C4-2B (cell line): ENCODE measurements at regions not wholly inside any gene's neighbourhood (a gene's known extent, or its start where the extent isn't known, plus 50 kb on each side); places are given as distances from the start of the nearest gene placed in this dataset.

Source experiments
- H3K27ac ChIP-seq: fragments of 450-650 bp; 2 replicates; pipeline ENCODE4 v1.5.1; 2017
- CTCF ChIP-seq: fragments of 450-650 bp; conservative IDR thresholded peaks from 2 replicates; pipeline ENCODE4 v1.5.1; 2017; ENCODE audit warnings: mild to moderate bottlenecking
- ZFX ChIP-seq: fragments of 450-650 bp; IDR thresholded peaks from 2 replicates; pipeline ENCODE4 v1.6.1; 2017

GRCh38 chr5:156272139-156272538, 54.8 kb upstream of the SGCD start:
- TF ChIP-seq CTCF (no peak), ZFX (no peak)
- no peak overlapping the region for H3K27ac ChIP-seq

- H3K27ac ChIP-seq, result no peak overlapping the region
- TF ChIP-seq ZFX (no peak), CTCF (no peak)
These were observed 53.6 kb upstream of the SGCD start for GRCh38 chr5:156273325-156273724.

GRCh38 chr5:156274453-156274852, 52.5 kb upstream of the SGCD start:
- H3K27ac ChIP-seq, result no peak overlapping the region
- TF ChIP-seq ZFX (no peak), CTCF (no peak)
